Choroid plexus epithelial cell (primary cell): ENCODE measurements at regions not wholly inside any gene's neighbourhood (a gene's known extent, or its start where the extent isn't known, plus 50 kb on each side); places are given as distances from the start of the nearest gene placed in this dataset.

Experiments used
- DNase-seq: peaks from one replicate; pipeline ENCODE4 v3.0.0-alpha.2; 2010; ENCODE audit warnings: low read depth
- H3K4me3 ChIP-seq: 2 replicates; pipeline ENCODE4 v1.5.1; 2011; ENCODE audit warnings: low read depth, mild to moderate bottlenecking, control low read depth, low read length, moderate library complexity
- CTCF ChIP-seq: conservative IDR thresholded peaks from 2 replicates; pipeline ENCODE4 v1.5.1; 2011; ENCODE audit warnings: low read depth, mild to moderate bottlenecking, control low read depth, inconsistent platforms, low read length, moderate library complexity

- H3K4me3 ChIP-seq, result no peak overlapping the region
- DNase-seq, result no peak
- TF ChIP-seq CTCF, result no peak
Measured at GRCh38 chr20:57791178-57791962, 81.6 kb upstream of the PMEPA1 start.

GRCh38 chr20:57790176-57790575 is 80.4 kb upstream of the PMEPA1 start:
- no peak overlapping the region for H3K4me3 ChIP-seq
- no peak for TF ChIP-seq CTCF
- no peak for DNase-seq

GRCh38 chr20:57788936-57789613 is 79.3 kb upstream of the PMEPA1 start:
- TF ChIP-seq CTCF, result no peak
- no peak overlapping the region for H3K4me3 ChIP-seq
- DNase-seq, result no peak

GRCh38 chr20:57787990-57788781 is 78.4 kb upstream of the PMEPA1 start:
- no peak for DNase-seq
- TF ChIP-seq CTCF, result no peak
- H3K4me3 ChIP-seq, result no peak overlapping the region

GRCh38 chr20:57787151-57787989 is 77.6 kb upstream of the PMEPA1 start:
- DNase-seq, result no peak
- no peak for TF ChIP-seq CTCF
- H3K4me3 ChIP-seq, result no peak overlapping the region

GRCh38 chr20:57786304-57786932 is 76.6 kb upstream of the PMEPA1 start:
- H3K4me3 ChIP-seq, result no peak overlapping the region
- no peak for DNase-seq
- no peak for TF ChIP-seq CTCF
